HG02852 (cell line): ENCODE measurements at regions not wholly inside any gene's neighbourhood (a gene's known extent, or its start where the extent isn't known, plus 50 kb on each side); places are given as distances from the start of the nearest gene placed in this dataset.

Source experiments
- ATAC-seq: cut with Tn5 transposase; IDR thresholded peaks from one replicate; pipeline ENCODE4 v1.9.1; 2021; ENCODE audit warnings: mild to moderate bottlenecking, moderate library complexity; ENCODE audit not compliant: unreplicated experiment

- ATAC-seq: no peak
Observed at GRCh38 chr15:39059917-39060316, 495.3 kb upstream of the RASGRP1 start.

DNA sequence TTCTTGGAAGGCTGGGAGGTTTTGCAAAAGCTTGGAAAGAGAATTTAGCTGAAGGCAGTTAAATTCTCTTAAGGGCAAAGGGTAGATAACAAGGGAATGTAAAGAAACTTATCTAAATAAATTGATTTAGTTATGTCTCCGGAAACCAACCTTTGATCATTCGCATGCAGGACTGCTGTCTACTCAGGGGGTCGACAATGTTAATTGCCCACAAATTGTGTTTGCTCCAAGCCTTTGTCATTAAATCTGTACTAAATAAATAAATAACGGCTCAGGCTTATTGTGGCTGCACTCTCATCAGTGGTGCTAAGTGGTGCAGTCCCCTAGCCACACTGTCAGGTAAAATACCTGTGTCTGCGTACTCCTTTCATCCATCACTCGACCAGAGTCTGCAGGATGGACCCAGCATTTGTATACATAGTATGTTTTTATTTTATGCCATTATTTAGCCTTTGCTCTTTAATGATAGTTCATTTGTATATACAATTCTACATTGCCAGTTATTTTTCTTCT is 497.4 kb upstream of the RASGRP1 start:
- ATAC-seq: no peak

- ATAC-seq: no peak
Observed at GRCh38 chr15:39066677-39067076, 502.1 kb upstream of the RASGRP1 start.

DNA sequence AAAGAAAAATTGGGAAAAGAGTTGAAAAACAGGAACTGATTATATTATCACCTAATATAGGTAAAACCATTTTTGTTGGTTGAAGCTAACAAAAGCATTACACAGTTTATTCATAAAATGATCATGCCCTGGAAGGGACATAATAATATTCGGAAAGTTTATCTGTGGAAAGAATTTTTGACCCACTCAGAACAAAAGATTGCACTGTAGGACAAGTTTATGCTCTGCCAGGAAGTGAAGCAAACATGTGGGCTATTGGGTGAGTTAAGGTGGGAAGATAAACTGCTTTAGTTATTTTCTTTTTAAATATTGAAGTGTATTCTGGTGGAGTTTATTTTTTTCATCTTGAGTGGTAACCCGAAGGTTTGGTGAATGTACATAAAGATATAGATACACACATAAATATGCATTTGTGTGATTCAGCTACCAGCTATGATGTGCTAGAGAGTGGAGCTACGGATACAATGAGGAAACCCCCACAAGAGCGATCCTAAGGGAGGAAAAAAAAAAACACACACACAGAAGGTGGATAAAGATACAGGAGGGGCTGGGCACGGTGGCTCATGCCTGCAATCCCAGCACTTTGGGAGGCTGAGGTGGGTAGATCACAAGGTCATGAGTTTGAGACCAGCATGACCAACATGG is 506.4 kb upstream of the THBS1 start:
- no peak for ATAC-seq

GRCh38 chr15:39075311-39075710 is 505.6 kb upstream of the THBS1 start:
- ATAC-seq: no peak

DNA sequence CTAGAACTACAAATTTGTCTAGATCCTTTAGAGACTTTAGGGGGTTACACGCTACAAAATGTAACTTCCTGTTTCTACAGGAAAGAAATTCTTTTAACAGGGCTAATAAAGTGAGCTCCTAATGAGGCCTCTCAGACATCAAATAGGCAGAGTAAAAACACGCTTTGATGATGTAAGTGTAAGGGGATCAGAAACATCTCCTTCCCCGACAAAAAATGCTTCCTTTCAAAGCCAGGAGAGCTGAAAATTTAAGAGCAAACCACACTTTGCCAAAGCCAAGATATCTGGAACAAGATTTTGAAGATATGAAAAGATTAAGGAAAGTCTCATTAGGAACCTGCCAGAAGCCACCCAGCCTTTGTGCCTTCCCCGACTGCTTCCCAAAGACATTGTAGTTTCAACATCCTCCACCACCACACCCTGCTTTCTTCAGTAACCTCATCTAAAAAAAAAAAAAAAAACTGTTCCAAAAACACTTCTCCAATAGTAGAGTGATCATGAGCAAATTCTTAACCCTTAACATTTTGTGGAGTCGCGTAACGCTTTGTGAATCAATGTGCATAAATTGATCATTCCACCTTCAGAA is 505.0 kb upstream of the THBS1 start:
- no peak for ATAC-seq

- ATAC-seq: no peak
Observed at GRCh38 chr15:39078026-39078425, 502.9 kb upstream of the THBS1 start.

GRCh38 chr15:39079296-39079847 is 501.5 kb upstream of the THBS1 start:
- ATAC-seq: no peak

DNA sequence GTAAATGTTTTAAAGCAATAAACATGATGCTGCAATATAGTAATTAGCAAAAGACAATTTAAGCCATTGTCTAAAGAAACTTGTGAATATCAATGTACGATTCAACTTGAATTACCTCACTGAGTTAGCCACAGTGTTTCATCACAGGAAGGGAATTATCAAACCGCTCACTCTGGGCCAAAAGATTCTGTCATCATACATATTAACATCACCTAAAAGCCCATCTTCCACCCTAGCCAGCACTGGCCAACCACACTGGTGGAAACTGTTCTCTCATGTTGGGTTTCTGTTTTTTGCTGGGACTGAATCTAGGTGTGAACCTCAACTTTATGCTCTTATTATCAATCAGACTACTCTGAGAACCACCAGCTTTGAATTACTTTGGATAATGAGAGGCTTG is 497.7 kb upstream of the THBS1 start:
- ATAC-seq: no peak

GRCh38 chr15:39084674-39085530 is 496.0 kb upstream of the THBS1 start:
- ATAC-seq: no peak

DNA sequence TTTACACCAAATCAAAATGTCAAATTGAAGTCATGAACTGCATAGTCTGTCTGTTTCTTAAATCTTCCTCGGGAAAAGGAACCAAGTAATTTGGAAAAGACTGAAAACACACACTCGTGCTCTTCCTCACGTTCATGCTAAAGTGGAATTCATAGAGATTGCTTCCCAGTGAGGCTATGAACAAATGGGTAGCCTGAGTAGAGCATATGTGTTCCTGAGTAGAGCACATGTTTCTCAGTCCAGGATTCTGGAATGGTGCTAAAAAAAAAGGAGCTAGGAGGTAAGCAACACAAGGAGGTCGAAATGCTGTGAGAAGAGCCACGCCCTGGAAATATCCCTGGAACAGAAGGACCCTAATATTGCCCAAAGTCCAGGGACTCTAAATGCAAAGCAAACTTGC is 494.2 kb upstream of the THBS1 start:
- ATAC-seq: no peak

DNA sequence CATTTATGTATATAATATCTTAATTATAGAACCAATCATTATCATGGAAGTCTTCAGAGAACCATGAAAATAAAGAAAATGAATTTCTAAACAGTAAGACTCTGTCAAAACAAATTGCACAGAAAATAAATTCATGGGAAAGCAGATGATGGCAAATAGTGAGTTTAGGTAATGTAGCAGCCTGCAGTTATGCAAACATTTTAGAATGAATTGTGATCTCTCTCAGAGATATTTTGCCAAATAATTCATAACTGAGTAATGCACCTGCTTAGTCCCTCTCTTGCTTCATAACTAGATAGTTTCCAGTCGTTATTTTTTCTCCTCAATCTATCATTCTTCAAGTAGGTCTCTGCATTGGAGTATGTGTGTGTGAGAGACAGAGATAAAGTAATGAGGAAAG is 492.7 kb upstream of the THBS1 start:
- no peak for ATAC-seq

- ATAC-seq: no peak
Observed at GRCh38 chr15:39092354-39092753, 488.5 kb upstream of the THBS1 start.

GRCh38 chr15:39092761-39093160 is 488.1 kb upstream of the THBS1 start:
- ATAC-seq: no peak

GRCh38 chr15:39094116-39094515 is 486.8 kb upstream of the THBS1 start:
- no peak for ATAC-seq

- ATAC-seq: no peak
Observed at GRCh38 chr15:39095218-39095879, 485.5 kb upstream of the THBS1 start.

GRCh38 chr15:39096608-39097205 is 484.2 kb upstream of the THBS1 start:
- no peak for ATAC-seq

DNA sequence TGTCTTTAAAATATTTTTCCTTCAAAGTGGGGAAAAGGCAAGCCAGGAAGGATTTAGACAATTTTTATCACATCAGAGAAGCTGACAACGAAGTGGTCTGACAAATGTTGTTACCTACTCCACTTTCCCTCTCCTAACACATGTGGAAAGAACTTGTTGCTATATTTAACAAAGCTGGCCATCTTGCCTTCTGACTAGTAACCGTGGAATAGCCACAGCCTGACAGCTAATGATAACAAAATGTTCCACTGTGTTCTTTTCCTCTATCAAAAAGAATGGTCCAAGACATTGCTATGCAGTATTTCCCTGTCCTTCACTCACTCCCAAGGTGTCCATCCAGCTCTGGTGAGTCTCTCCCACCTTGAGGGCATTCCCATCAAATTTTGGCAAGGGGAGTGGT is 481.4 kb upstream of the THBS1 start:
- ATAC-seq: no peak

DNA sequence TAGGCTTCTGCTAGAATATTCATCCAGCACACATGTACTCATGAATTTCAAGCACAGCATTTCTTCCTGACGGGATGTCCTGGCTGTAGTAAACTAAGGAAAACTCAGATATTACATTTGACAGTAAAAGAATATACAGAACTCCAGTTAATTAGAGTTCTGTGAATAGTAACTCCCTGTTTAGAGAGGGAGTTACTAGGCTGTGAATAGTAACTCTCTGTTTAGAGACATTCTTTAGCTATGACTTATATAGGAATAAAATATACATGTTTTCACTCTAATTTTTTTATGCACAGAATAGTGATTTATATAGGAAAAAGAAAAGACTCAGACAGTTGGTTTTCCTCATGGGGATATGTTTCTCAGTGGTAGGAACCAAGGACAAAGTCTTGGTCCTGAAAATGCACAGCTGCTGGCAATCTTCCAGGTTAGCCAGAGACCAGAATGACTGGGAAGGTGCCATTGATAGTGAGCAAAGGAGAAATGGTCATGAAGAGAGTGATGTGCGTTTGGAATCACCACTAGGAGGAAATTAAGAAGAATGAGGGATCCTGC is 480.7 kb upstream of the THBS1 start:
- ATAC-seq: no peak

DNA sequence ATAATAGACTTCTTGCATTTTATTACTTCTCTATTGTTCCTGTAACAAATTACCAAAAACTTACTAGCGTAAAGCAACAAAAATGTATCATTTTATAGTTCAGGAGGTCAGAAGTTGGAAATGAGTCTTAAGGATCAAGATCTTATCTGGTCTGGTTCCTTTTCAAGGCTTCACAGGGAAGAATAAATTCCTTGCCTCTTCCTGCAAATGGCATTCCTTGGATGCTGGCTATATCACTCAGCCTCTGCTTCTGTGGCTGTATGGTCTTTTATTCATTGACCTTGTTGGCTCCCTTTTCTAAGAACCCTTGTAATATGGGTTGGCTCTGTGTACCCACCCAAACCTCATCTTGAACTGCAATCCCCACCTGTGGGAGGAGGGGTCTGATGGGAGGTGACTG is 478.4 kb upstream of the THBS1 start:
- no peak for ATAC-seq
